ENCODE measurements at regions not wholly inside any gene's neighbourhood (a gene's known extent, or its start where the extent isn't known, plus 50 kb on each side); places are given as distances from the start of the nearest gene placed in this dataset.

DNA sequence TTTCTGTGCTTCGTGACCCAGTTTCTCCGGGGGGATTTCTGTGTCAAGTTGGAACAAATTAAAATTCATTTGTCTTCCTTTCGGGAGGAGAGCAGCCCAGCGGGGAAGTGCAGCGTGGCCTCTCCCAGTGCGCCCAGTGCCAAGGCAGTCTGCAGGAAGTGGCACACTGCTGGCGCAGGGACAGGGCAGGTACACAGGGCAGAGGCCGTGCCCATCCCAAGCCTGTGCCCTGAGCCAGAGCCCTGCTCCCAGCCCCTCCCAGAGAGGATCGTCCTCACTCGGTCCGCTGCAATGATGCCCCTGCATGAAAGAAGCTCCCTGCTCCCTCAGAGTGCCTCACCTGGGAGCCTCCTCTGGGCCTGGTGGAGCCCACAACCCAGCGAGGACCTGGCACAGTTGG, 82.4 kb upstream of the PPP1R26 start:
- no peak for TF ChIP-seq CTCF (IDR thresholded peaks at IDR 0.05)
- no peak for TF ChIP-seq POLR2A (IDR thresholded peaks at IDR 0.05)
- no peak for TF ChIP-seq POLR2AphosphoS5 (IDR thresholded peaks at IDR 0.05)

Data from stomach (tissue), 4 donors.